BE2C (cell line): ENCODE measurements at regions not wholly inside any gene's neighbourhood (a gene's known extent, or its start where the extent isn't known, plus 50 kb on each side); places are given as distances from the start of the nearest gene placed in this dataset.

Experiments
- DNase-seq: peaks from one replicate; pipeline ENCODE4 v3.0.0-alpha.2; 2020
- H3K27me3 ChIP-seq: fragments of 250-450 bp; sonication (Bioruptor Pico); 2 replicates; pipeline ENCODE4 v1.5.1; 2020; ENCODE audit warnings: mild to moderate bottlenecking
- H3K36me3 ChIP-seq: fragments of 250-450 bp; sonication (Bioruptor Pico); 2 replicates; pipeline ENCODE4 v1.5.1; 2020; ENCODE audit warnings: mild to moderate bottlenecking
- H3K4me1 ChIP-seq: fragments of 250-450 bp; sonication (Bioruptor Pico); 2 replicates; pipeline ENCODE4 v1.5.1; 2020
- H3K4me3 ChIP-seq: 2 replicates; pipeline ENCODE4 v1.5.1; 2011; ENCODE audit warnings: low read depth, low read length
- H3K9me3 ChIP-seq: fragments of 250-450 bp; sonication (Bioruptor Pico); 2 replicates; pipeline ENCODE4 v1.5.1; 2020
- CTCF ChIP-seq: IDR thresholded peaks from 2 replicates; pipeline ENCODE4 v1.5.1; 2012; ENCODE audit warnings: mild to moderate bottlenecking, low read depth, low read length

- DNase-seq, result no peak
- no peaks in the 10 kb centered on the region for H3K27me3 ChIP-seq
- H3K9me3 ChIP-seq, result no peaks in the 10 kb centered on the region; the same call in 1 of the 2 replicates
- no peaks in the 10 kb centered on the region for H3K4me1 ChIP-seq
- H3K4me3 ChIP-seq, result no peak overlapping the region
- TF ChIP-seq CTCF, result no peak
- H3K36me3 ChIP-seq, result no peaks in the 10 kb centered on the region
Measured at GRCh38 chr12:128009108-128009507, 257.9 kb upstream of the TMEM132C start.

- no peak for TF ChIP-seq CTCF
- Histone ChIP-seq H3K36me3 (no peaks in the 10 kb centered on the region), H3K4me1 (no peaks in the 10 kb centered on the region), H3K4me3 (no peak overlapping the region), H3K9me3 (no peaks in the 10 kb centered on the region; the same call in 1 of the 2 replicates), H3K27me3 (no peaks in the 10 kb centered on the region)
- DNase-seq, result no peak
Measured at GRCh38 chr12:128012110-128012509, 254.9 kb upstream of the TMEM132C start.

- H3K4me1 ChIP-seq, result no peaks in the 10 kb centered on the region
- no peak overlapping the region for H3K4me3 ChIP-seq
Measured at GRCh38 chr12:128015276-128015675, 251.7 kb upstream of the TMEM132C start.

DNA sequence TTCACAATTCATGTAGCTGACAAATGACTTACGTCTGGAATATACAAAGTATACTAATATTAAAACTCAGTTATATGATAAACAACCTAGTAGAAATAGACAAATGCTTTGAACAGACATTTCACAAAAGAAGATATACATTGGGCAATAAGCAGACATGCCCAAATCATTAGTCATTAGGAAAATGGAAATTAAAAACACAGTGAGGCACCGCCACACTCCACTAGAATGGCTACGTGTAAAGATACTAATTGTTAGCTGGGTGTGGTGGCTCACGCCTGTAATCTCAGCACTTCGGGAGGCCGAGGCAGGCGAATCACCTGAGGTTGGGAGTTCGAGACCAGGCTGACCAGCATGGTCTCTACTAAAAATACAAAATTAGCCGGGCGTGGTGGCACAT lies 248.9 kb upstream of the TMEM132C start:
- TF ChIP-seq CTCF, result no peak
- Histone ChIP-seq H3K9me3 (no peaks in the 10 kb centered on the region; the same call in 1 of the 2 replicates), H3K36me3 (no peaks in the 10 kb centered on the region), H3K4me1 (no peaks in the 10 kb centered on the region), H3K27me3 (no peaks in the 10 kb centered on the region), H3K4me3 (no peak overlapping the region)
- no peak for DNase-seq

More at GRCh38 chr12:128015276-128015675, 251.7 kb upstream of the TMEM132C start:
- DNase-seq, result no peak
- H3K27me3 ChIP-seq, result no peaks in the 10 kb centered on the region
- no peaks in the 10 kb centered on the region; the same call in 1 of the 2 replicates for H3K9me3 ChIP-seq
- no peaks in the 10 kb centered on the region for H3K36me3 ChIP-seq
- no peak for TF ChIP-seq CTCF

GRCh38 chr12:128019996-128020544 lies 246.9 kb upstream of the TMEM132C start:
- Histone ChIP-seq H3K36me3 (no peaks in the 10 kb centered on the region), H3K27me3 (no peaks in the 10 kb centered on the region), H3K4me1 (no peaks in the 10 kb centered on the region), H3K9me3 (no peaks in the 10 kb centered on the region), H3K4me3 (no peak overlapping the region)
- TF ChIP-seq CTCF, result no peak
- no peak for DNase-seq

- Histone ChIP-seq H3K4me1 (no peaks in the 10 kb centered on the region), H3K36me3 (no peaks in the 10 kb centered on the region), H3K4me3 (no peak overlapping the region), H3K27me3 (no peaks in the 10 kb centered on the region), H3K9me3 (no peaks in the 10 kb centered on the region)
- no peak for TF ChIP-seq CTCF
- no peak for DNase-seq
Measured at GRCh38 chr12:128021561-128021960, 245.4 kb upstream of the TMEM132C start.
